Heart right ventricle (tissue), 16 donors: ENCODE measurements at regions not wholly inside any gene's neighbourhood (a gene's known extent, or its start where the extent isn't known, plus 50 kb on each side); places are given as distances from the start of the nearest gene placed in this dataset.

Source experiments
- ATAC-seq, 8 donors: fragments of 200-7000 bp; cut with Tn5 transposase; one replicate each; pipeline ENCODE4 v1.9.1; 2020; ENCODE audit warnings: mild to moderate bottlenecking in 8 of 8, moderate library complexity in 8 of 8, moderate number of reproducible peaks in 1 of 8
- DNase-seq, 2 donors: peaks; one replicate each; pipeline ENCODE4 v3.0.0-alpha.2; 2020
- H3K27ac ChIP-seq, 10 donors: fragments of 200-600 bp; sonication (generic) in 2 of 10; one replicate each; pipeline versions ENCODE4 v1.5.0 to v1.8.0; 2020 to 2022; ENCODE audit warnings: mild to moderate bottlenecking in 3 of 10
- H3K27me3 ChIP-seq, 7 donors: fragments of 200-600 bp; one replicate each; pipeline ENCODE4 v1.8.0; 2021 to 2022; ENCODE audit warnings: mild to moderate bottlenecking in 2 of 7
- H3K36me3 ChIP-seq, 9 donors: fragments of 200-600 bp; sonication (generic) in 1 of 9; one replicate each; pipeline versions ENCODE4 v1.5.0 to v1.8.0; 2020 to 2022; ENCODE audit warnings: mild to moderate bottlenecking in 2 of 9
- H3K4me1 ChIP-seq, 9 donors: fragments of 200-600 bp; sonication (generic) in 1 of 9; one replicate each; pipeline versions ENCODE4 v1.5.0 to v1.8.0; 2020 to 2022; ENCODE audit warnings: mild to moderate bottlenecking in 4 of 9
- H3K4me3 ChIP-seq, 10 donors: fragments of 200-600 bp; sonication (generic) in 2 of 10; one replicate each; pipeline versions ENCODE4 v1.5.0 to v1.8.0; 2020 to 2022; ENCODE audit warnings: mild to moderate bottlenecking in 7 of 10, moderate library complexity in 2 of 10
- H3K9me3 ChIP-seq, 11 donors: fragments of 200-600 bp in 10 of 11; sonication (generic) in 2 of 11; one replicate each; pipeline versions ENCODE4 v1.5.0 to v1.8.0; 2013 to 2022; ENCODE audit warnings: mild to moderate bottlenecking in 2 of 11, control low read depth in 1 of 11, moderate library complexity in 1 of 11
- CTCF ChIP-seq, 9 donors: fragments of 200-600 bp; sonication (generic) in 2 of 9; IDR thresholded peaks; one replicate each; pipeline versions ENCODE4 v1.5.0 to v1.8.0; 2021 to 2022; ENCODE audit warnings: antibody characterized with exemption in 9 of 9, mild to moderate bottlenecking in 5 of 9, moderate library complexity in 1 of 9
- WGBS, 2 donors: extraction: QIAGEN DNeasy Blood & Tissue Kit; methylation state at CpG; one replicate each; pipeline ENCODE4 v1.1.7; 2013; ENCODE audit warnings: inconsistent platforms in 1 of 2; 5-methylcytosine and 5-hydroxymethylcytosine counted together
- intact Hi-C, 10 donors: fragments of 100-400 bp; cut with DNase I; formaldehyde crosslinking; loops; one replicate each; pipeline versions ENCODE4 v1.11.1 to v1.14.2; 2022
- donor health status: Arrhythmogenic right ventricular cardiomyopathy.
- donor health status: ischemic (EF 13 %, LVEDD 7.1; RV severe dilation, severe dysfunction).
- donor health status: healthy with polysubstance abuse.
- donor health status: DM: no; HTN: yes; CAD: no.
- donor health status: DM: no; HTN: no; CAD: no.
- donor health status: ischemic (EF 25% LVEDD 6.9; RV normal size, moderate dysfunction).
- donor health status: ischemic (EF 25% LVEDD 5.7; RV mildly dilated, moderate dysfunction).
- donor health status: healthy.
- donor health status: DM: yes; HTN: yes; CAD: no.
- donor health status: Ischemic cardiomyopathy.
- donor health status: ischemic (EF 35%, LVEDD 5.7; RV mildly dilated, moderate dysfunction).
- donor health status: nonischemic (EF 11% LVEDD 7.7; RV severe dilation, severe dysfunction).
- donor health status: DM: yes; HTN: yes; CAD: no.
- donor health status: PGD.
- donor health status: ischemic (EF 29% LVEDD 5.4; RV normal size, mild dysfunction).
- donor health status: nonischemic (EF 23%, LVEDD 6.1; RV moderate dilation, normal function).

GRCh38 chr11:104594228-104594958 lies 303.9 kb downstream of the CASP12 start:
- DNase-seq, result no peak
- no peaks in the 10 kb centered on the region for H3K9me3 ChIP-seq
- no peak for TF ChIP-seq CTCF (IDR thresholded peaks at IDR 0.05)
- no peak overlapping the region for H3K27ac ChIP-seq
- H3K36me3 ChIP-seq, result no peaks in the 10 kb centered on the region
- no peak overlapping the region for H3K4me3 ChIP-seq
- H3K4me1 ChIP-seq, result peaks cover 0 to 5% (median 0%) of the 10 kb centered on the region in 9 donors
- no peaks in the 10 kb centered on the region for H3K27me3 ChIP-seq
- ATAC-seq, result no peak
- WGBS, 2 donors, result 96 to 99% methylated on average over 2 of the region's 2 CpGs
- intact Hi-C loops, result no loop called here

GRCh38 chr11:104588970-104589369 lies 309.3 kb downstream of the CASP12 start:
- intact Hi-C loops, result no loop called here
- Histone ChIP-seq H3K27me3 (no peaks in the 10 kb centered on the region), H3K4me3 (no peak overlapping the region), H3K27ac (no peak overlapping the region), H3K4me1 (peaks cover 0 to 3% (median 0%) of the 10 kb centered on the region in 9 donors), H3K36me3 (no peaks in the 10 kb centered on the region), H3K9me3 (no peaks in the 10 kb centered on the region)
- DNase-seq, result no peak
- no peak for ATAC-seq
- TF ChIP-seq CTCF (IDR thresholded peaks at IDR 0.05), result no peak
- 19 to 36% methylated on average over 1 of the region's 1 CpG for WGBS, 2 donors

DNA sequence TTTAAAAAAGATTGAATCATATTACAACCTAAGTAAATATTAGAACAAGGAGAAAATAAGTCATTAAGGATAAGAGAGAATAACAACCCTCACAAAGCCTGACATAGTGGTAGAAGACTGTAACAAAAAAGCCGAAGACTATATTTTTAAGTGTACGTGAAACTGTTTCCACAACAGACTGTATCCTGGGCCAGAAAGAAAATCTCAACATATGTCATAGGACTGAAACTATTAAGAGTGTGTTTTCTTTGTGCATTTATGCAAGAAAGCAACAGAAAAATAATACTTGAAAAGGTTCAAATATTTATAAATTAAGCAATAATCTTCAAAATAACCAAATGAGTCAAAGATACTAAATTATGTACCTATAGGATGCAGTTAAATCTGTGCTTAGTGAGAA lies 309.8 kb downstream of the CASP12 start:
- no peak for TF ChIP-seq CTCF (IDR thresholded peaks at IDR 0.05)
- DNase-seq, result no peak

DNA sequence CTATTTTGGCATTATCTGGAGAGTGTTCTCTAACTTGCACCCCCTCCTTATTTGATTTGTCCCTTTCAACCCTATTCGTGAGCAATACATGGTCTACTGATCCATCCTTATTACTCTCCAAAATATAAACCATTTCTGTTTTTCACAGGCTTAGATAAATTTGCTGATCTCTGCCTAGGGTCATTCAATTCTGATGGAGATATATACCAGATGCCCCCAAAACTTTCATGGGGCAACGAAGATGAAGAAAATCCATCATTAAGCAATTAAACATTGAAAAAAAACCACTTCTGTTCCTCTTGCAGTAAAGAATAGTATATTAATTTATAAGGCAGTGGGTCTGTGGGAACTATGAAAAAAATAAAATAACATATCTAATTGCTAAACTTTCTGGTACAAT lies 313.4 kb downstream of the CASP12 start:
- Histone ChIP-seq H3K4me1 (no peaks in the 10 kb centered on the region), H3K4me3 (no peak overlapping the region), H3K27ac (no peak overlapping the region), H3K27me3 (no peaks in the 10 kb centered on the region), H3K36me3 (no peaks in the 10 kb centered on the region), H3K9me3 (no peaks in the 10 kb centered on the region)
- DNase-seq (no peak), ATAC-seq (no peak)
- no peak for TF ChIP-seq CTCF (IDR thresholded peaks at IDR 0.05)
- intact Hi-C loops, result no loop called here
- 80 to 84% methylated on average over 2 of the region's 2 CpGs for WGBS, 2 donors

More for the DNA sequence above, 309.8 kb downstream of the CASP12 start:
- no peak for ATAC-seq
- H3K27me3 ChIP-seq, result no peaks in the 10 kb centered on the region
- no peaks in the 10 kb centered on the region for H3K9me3 ChIP-seq
- H3K4me3 ChIP-seq, result no peak overlapping the region
- WGBS, 2 donors, result 61 to 65% methylated on average over 2 of the region's 2 CpGs
- no peaks in the 10 kb centered on the region for H3K36me3 ChIP-seq
- intact Hi-C loops, result no loop called here
- H3K4me1 ChIP-seq, result no peaks in the 10 kb centered on the region
- no peak overlapping the region for H3K27ac ChIP-seq
